ENCODE measurements at regions not wholly inside any gene's neighbourhood (a gene's known extent, or its start where the extent isn't known, plus 50 kb on each side); places are given as distances from the start of the nearest gene placed in this dataset.

- TF ChIP-seq BCLAF1 (IDR thresholded peaks at IDR 0.05), result no peak
- no peak for TF ChIP-seq MTA3 (IDR thresholded peaks at IDR 0.05; ENCODE audit: borderline replicate concordance, low read length)
- no peak for TF ChIP-seq ZBTB4 (CRISPR knock-in tag; IDR thresholded peaks at IDR 0.05)
- no peak for TF ChIP-seq WRNIP1 (IDR thresholded peaks at IDR 0.05; ENCODE audit: borderline replicate concordance, low read depth, low read length)
Measured at GRCh38 chr7:46134795-46135194, 213.7 kb upstream of the IGFBP3 start (continued).

GRCh38 chr7:46134385-46134784 is 213.3 kb upstream of the IGFBP3 start:
- ATAC-seq, result no peak
- ChIA-PET RAD21 (ENCODE audit: unreplicated experiment) (interaction anchor here (3.4 kb wide), 1 partner anchor 212 kb away, joined by 18 read pairs; the partner anchor contains the start of gene IGFBP3), POLR2A (no interaction called here), CTCF (interaction anchor here (1.2 kb wide), 1 partner anchor 16 kb away, joined by 3 read pairs; no protein-coding TSS in a partner anchor), SMC1A (ENCODE audit: uncharacterized antibody, unreplicated experiment) (interaction anchor here (0.6 to 1.1 kb wide), 4 partner anchors 17 to 150 kb away, joined by 3 to 4 read pairs (median 3); no protein-coding TSS in a partner anchor)
- no TSS peak for BruUV-seq (replicated peaks)
- FAIRE-seq, result no peak
- H3K4me2 ChIP-seq (ENCODE audit: control insufficient read depth, insufficient read depth), result no peak overlapping the region
- H3K4me3 ChIP-seq, result no peak overlapping the region
- H4K20me1 ChIP-seq (ENCODE audit: control insufficient read depth, insufficient read depth), result no peaks in the 10 kb centered on the region
- no peaks in the 10 kb centered on the region for H3K4me1 ChIP-seq (ENCODE audit: control insufficient read depth, insufficient read depth, low read length)
- no peak overlapping the region for H2AFZ ChIP-seq (ENCODE audit: control insufficient read depth, low read depth, low read length)
- H3K27ac ChIP-seq (ENCODE audit: control insufficient read depth, insufficient read depth), result no peak overlapping the region
- no peak overlapping the region for H3K9ac ChIP-seq (ENCODE audit: control insufficient read depth, insufficient read depth, low read length)
- H3K79me2 ChIP-seq (ENCODE audit: control insufficient read depth, insufficient read depth, low read length), result no peaks in the 10 kb centered on the region
- WGBS (ENCODE audit: insufficient coverage, insufficient replicate concordance, low lambda C conversion rate, missing lambda C conversion rate), result 41% methylated on average over 4 of the region's 4 CpGs
- in situ Hi-C loops (cut with MboI), result no loop called here
- no peaks in the 10 kb centered on the region for H3K9me3 ChIP-seq (replicated peaks; ENCODE audit: control insufficient read depth, insufficient read depth, low read length)
- no peaks in the 10 kb centered on the region for H3K27me3 ChIP-seq (replicated peaks in 1 of 2; ENCODE audit: control insufficient read depth in 2 of 2, insufficient read depth in 2 of 2, low read length in 1 of 2)
- DNase-seq (ENCODE audit: low read depth, low spot score), result no peak
- intact Hi-C loops (cut with micrococcal nuclease; ENCODE audit: unreplicated experiment), result no loop called here
- no peaks in the 10 kb centered on the region for H3K36me3 ChIP-seq (ENCODE audit: control insufficient read depth in 2 of 2, insufficient read depth in 2 of 2, low read length in 1 of 2)
- TF ChIP-seq WRNIP1 (IDR thresholded peaks at IDR 0.05; ENCODE audit: borderline replicate concordance, low read depth, low read length), result no peak
- TF ChIP-seq BRCA1 (IDR thresholded peaks at IDR 0.05; ENCODE audit: low read depth, low read length), result no peak
- TF ChIP-seq ZBTB4 (CRISPR knock-in tag; IDR thresholded peaks at IDR 0.05), result no peak
- no peak for TF ChIP-seq MTA2 (IDR thresholded peaks at IDR 0.05; ENCODE audit: low read depth)
- no peak for TF ChIP-seq YY1 (IDR thresholded peaks at IDR 0.05; ENCODE audit: low read depth, low read length)
- no peak for TF ChIP-seq ZNF207 (IDR thresholded peaks at IDR 0.05; ENCODE audit: borderline replicate concordance)
- no peak for TF ChIP-seq DPF2 (IDR thresholded peaks at IDR 0.05)
- TF ChIP-seq CREM (IDR thresholded peaks at IDR 0.05; ENCODE audit: low read depth), result no peak
- no peak for TF ChIP-seq MEF2A (IDR thresholded peaks at IDR 0.05; ENCODE audit: insufficient read depth, low read depth, low read length)
- TF ChIP-seq MLLT1 (IDR thresholded peaks at IDR 0.05), result no peak
